NCI-H446 (cell line): ENCODE measurements at regions not wholly inside any gene's neighbourhood (a gene's known extent, or its start where the extent isn't known, plus 50 kb on each side); places are given as distances from the start of the nearest gene placed in this dataset.
"Not testable (repeated sequence)": the region's sequence is repeated elsewhere in the genome, so short reads cannot be mapped to it uniquely, and the experiment has no call there.

Experiments used
- DNase-seq, 2 experiments: peaks; one replicate each; lab custom pipeline; 2025; lab: John Stamatoyannopoulos, UW

DNA sequence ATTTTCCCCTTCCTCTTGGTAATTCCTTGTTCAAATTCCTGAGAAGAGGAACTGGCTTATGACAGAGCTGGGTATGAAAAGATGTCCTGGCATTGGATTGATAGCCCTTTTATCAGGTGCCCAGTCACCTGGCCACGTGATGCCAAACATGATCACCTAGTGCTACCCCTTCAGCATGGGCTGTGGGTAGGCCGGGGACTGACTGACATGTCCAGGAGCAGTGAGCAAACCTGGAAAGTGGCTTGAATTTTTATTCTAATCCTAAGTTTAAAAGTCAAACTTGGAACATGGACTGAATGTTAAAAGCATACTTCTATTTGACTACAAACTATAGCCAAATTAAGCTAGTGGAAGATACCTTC is 99.7 kb upstream of the CXCL13 start:
- no peak for DNase-seq

GRCh38 chr4:77510367-77510766 is 95.3 kb upstream of the CXCL13 start:
- DNase-seq: no peak

DNA sequence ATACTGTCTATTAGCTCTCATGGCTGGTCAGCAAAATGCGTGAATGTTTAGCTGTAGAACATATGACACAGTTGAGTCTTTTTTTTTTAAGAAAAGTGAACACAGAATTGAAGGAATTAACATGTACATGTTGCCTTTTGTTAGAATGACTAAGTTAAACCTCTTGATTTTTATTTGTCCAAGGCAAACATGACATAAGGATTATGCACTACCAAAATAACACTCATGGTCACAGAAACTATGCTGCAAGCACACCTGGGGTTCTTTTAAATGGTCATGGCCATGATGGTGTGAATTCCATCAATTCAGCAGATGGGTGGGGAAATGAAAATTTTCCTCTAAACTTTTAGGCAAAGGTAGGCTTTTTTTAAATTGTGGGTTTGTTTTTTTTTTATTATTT is 80.1 kb upstream of the CXCL13 start:
- DNase-seq: no peak

- DNase-seq: not testable (repeated sequence)
These were observed 77.7 kb upstream of the CXCL13 start for GRCh38 chr4:77527900-77528299.

GRCh38 chr4:77538144-77538543 is 67.5 kb upstream of the CXCL13 start:
- DNase-seq: no peak

DNA sequence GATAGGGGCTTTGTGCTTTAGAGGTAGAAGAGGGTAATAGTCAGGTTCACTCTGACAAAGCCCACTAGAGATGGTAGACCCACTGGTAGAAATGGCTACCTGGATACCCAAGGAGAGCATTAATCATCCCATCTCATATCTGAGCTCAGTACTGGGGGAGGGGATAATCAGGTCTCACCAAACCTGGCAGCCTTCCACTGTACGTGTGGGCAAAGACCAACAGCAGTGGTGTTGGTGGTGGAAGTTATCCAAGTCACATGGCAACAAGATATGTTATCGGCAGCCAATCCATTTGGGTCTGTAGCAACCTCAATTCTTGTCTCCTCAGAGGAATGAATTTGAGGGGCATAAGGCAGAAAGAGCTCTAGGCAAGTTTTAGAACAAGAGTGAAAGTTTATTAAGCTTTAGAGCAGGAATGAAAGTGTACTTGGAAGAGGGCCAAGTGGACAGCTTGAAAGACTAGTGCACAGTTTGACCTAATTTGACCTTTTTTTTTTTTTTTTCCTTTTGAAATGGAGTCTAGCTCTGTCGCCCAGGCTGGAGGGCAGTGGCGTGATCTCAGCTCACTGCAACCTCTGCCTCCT is 67.0 kb upstream of the CXCL13 start:
- DNase-seq: peak in 1 of 2 experiments; percentile 21
